ENCODE measurements at regions not wholly inside any gene's neighbourhood (a gene's known extent, or its start where the extent isn't known, plus 50 kb on each side); places are given as distances from the start of the nearest gene placed in this dataset.

DNA sequence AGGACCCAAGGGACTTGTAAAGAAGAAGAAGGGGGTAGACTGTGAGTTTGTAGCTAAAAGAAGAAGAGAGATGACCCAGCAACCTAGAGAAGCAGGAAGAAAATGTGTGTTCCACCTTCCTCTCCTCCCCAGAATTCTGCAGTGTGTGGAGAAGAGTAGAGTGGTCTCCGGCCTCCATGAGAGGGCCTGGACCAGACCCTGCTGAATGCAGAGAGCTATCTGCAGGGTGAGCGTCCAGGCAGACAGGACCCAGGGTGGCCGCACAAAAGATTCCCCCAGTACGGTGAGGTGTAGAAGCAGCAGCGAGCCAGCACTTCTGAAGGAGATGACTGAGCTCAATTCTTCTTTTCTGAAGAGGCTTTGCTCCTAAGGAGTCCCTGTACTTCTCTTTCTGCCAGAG lies 239.7 kb upstream of the ANKRD30A start:
- ATAC-seq (ENCODE audit: insufficient read depth, low FRiP score), result no peak
- Histone ChIP-seq H3K9me3 (ENCODE audit: control insufficient read depth in 4 of 4, insufficient read depth in 3 of 4, low read length in 3 of 4) (no peaks in the 10 kb centered on the region), H3K27me3 (ENCODE audit: control insufficient read depth in 3 of 3, insufficient read depth in 3 of 3, low read length in 2 of 3) (no peaks in the 10 kb centered on the region)

DNA sequence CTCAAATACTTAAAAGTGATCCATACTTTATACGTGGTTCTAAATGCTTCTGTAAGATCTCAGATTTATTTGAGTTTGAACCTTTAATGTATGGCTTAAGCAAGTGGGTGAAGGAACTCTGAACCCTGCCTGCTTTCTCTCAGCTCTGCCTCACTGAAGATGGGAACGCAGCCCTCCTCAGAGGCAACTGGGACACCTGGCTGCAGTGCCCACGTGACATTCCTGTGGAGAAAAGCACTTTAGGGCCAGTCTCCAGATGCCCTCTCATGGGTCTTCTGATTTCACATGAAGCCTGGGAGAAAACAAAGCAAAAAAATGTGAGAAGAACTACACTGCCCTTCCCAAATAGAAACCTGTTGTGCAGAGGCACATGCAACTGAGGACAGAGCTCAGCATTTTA lies 242.6 kb upstream of the ANKRD30A start:
- ATAC-seq (ENCODE audit: insufficient read depth, low FRiP score), result no peak
- TF ChIP-seq, protein P1, sequence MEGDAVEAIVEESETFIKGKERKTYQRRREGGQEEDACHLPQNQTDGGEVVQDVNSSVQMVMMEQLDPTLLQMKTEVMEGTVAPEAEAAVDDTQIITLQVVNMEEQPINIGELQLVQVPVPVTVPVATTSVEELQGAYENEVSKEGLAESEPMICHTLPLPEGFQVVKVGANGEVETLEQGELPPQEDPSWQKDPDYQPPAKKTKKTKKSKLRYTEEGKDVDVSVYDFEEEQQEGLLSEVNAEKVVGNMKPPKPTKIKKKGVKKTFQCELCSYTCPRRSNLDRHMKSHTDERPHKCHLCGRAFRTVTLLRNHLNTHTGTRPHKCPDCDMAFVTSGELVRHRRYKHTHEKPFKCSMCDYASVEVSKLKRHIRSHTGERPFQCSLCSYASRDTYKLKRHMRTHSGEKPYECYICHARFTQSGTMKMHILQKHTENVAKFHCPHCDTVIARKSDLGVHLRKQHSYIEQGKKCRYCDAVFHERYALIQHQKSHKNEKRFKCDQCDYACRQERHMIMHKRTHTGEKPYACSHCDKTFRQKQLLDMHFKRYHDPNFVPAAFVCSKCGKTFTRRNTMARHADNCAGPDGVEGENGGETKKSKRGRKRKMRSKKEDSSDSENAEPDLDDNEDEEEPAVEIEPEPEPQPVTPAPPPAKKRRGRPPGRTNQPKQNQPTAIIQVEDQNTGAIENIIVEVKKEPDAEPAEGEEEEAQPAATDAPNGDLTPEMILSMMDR (IDR thresholded peaks at IDR 0.05; ENCODE audit: control extremely low read depth, extremely low read depth), result no peak
- H3K4me3 ChIP-seq, result no peak overlapping the region
- H3K9ac ChIP-seq (ENCODE audit: insufficient read depth in 1 of 2, low read length in 2 of 2), result no peak overlapping the region
- H3K27me3 ChIP-seq (ENCODE audit: control insufficient read depth in 3 of 3, insufficient read depth in 3 of 3, low read length in 2 of 3), result peaks cover 0 to 1% (median 0%) of the 10 kb centered on the region in 3 donors
- H3K9me3 ChIP-seq (ENCODE audit: control insufficient read depth in 4 of 4, insufficient read depth in 3 of 4, low read length in 3 of 4), result no peaks in the 10 kb centered on the region
- no peak for DNase-seq
- H3K36me3 ChIP-seq (ENCODE audit: control insufficient read depth in 4 of 4, insufficient read depth in 4 of 4, low read length in 4 of 4), result no peaks in the 10 kb centered on the region
- no peaks in the 10 kb centered on the region for H3K4me1 ChIP-seq (ENCODE audit: control insufficient read depth in 5 of 5, insufficient read depth in 5 of 5, low read length in 5 of 5)
- WGBS, 2 donors, result 77 to 80% methylated on average over 3 of the region's 3 CpGs
- no peak overlapping the region for H3K27ac ChIP-seq (ENCODE audit: low read depth in 1 of 2, low read length in 1 of 2)

More for the DNA sequence above, 239.7 kb upstream of the ANKRD30A start:
- Histone ChIP-seq H3K4me1 (ENCODE audit: control insufficient read depth in 5 of 5, insufficient read depth in 5 of 5, low read length in 5 of 5) (no peaks in the 10 kb centered on the region), H3K27ac (ENCODE audit: low read depth in 1 of 2, low read length in 1 of 2) (no peak overlapping the region), H3K9ac (ENCODE audit: insufficient read depth in 1 of 2, low read length in 2 of 2) (no peak overlapping the region), H3K4me3 (no peak overlapping the region), H3K36me3 (ENCODE audit: control insufficient read depth in 4 of 4, insufficient read depth in 4 of 4, low read length in 4 of 4) (no peaks in the 10 kb centered on the region)
- 87 to 91% methylated on average over 5 of the region's 5 CpGs for WGBS, 2 donors
- DNase-seq, result no peak
- TF ChIP-seq, protein P1 (IDR thresholded peaks at IDR 0.05; ENCODE audit: control extremely low read depth, extremely low read depth), result no peak

DNA sequence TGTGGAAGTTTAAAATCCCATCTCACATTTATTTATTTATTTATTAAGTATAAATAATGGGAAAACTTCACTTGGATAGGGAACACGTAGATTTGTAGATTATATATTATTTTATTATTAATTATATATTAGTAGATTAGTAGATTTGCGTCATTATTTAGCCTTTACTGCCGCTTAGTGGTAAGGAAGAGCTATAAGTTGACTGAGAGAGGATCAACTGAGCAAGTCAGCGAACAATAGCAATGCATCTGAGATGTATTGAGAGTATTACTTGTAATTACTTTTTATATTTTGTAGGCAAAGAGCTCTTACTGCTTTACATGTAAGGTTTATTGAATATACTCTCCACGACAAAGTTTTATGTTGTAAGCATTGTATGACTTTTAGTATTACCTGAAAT lies 244.5 kb upstream of the ANKRD30A start:
- no peak overlapping the region for H3K27ac ChIP-seq (ENCODE audit: low read depth in 1 of 2, low read length in 1 of 2)
- no peaks in the 10 kb centered on the region for H3K36me3 ChIP-seq (ENCODE audit: control insufficient read depth in 4 of 4, insufficient read depth in 4 of 4, low read length in 4 of 4)
- no peaks in the 10 kb centered on the region for H3K4me1 ChIP-seq (ENCODE audit: control insufficient read depth in 5 of 5, insufficient read depth in 5 of 5, low read length in 5 of 5)
- no peak overlapping the region for H3K4me3 ChIP-seq
- peak in 2 of 3 donors; percentile 37 to 43 for DNase-seq
- TF ChIP-seq, protein P1 (IDR thresholded peaks at IDR 0.05; ENCODE audit: control extremely low read depth, extremely low read depth), result peak; percentile 3
- peaks cover 0 to 4% (median 0%) of the 10 kb centered on the region in 3 donors for H3K27me3 ChIP-seq (ENCODE audit: control insufficient read depth in 3 of 3, insufficient read depth in 3 of 3, low read length in 2 of 3)
- no peak overlapping the region for H3K9ac ChIP-seq (ENCODE audit: insufficient read depth in 1 of 2, low read length in 2 of 2)
- WGBS, 2 donors, result 8 to 12% methylated on average over 5 of the region's 5 CpGs
- no peaks in the 10 kb centered on the region for H3K9me3 ChIP-seq (ENCODE audit: control insufficient read depth in 4 of 4, insufficient read depth in 3 of 4, low read length in 3 of 4)
- no peak for ATAC-seq (ENCODE audit: insufficient read depth, low FRiP score)

DNA sequence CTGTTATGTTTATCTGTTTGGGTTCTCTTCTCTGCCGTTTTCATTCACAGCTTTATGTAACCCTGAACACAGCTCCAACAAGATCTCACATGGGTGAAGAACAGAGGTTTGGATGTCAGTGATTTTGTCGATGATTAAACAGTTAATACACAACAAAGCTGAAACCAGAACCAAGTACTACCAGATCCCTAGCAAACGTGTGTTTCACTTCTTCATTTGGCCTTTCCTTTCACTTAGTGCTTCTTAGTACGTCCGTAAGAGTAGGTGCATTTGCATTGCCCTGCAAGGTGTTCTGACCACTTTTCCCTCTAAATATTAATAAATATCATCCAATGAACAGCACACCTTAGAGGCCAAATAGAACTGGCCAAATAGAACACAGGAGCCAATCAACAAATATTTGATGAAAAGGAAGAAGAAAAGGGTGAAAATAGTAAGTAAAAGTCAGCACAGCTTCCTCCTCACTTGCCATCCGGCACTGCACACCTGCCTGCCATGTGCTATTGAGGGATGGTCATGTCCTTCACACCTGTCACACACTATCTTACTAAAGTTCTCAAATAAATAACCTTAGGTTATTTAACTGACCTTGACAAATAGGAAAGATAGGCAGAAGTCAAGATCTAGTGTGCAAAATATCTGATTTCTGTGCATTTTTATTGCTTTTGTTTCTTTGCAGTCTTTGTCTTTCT lies 252.6 kb upstream of the ANKRD30A start:
- no peak overlapping the region for H3K4me3 ChIP-seq
- H3K4me1 ChIP-seq (ENCODE audit: control insufficient read depth in 5 of 5, insufficient read depth in 5 of 5, low read length in 5 of 5), result no peaks in the 10 kb centered on the region
- no peak for DNase-seq
- H3K36me3 ChIP-seq (ENCODE audit: control insufficient read depth in 4 of 4, insufficient read depth in 4 of 4, low read length in 4 of 4), result no peaks in the 10 kb centered on the region
- H3K9ac ChIP-seq (ENCODE audit: insufficient read depth in 1 of 2, low read length in 2 of 2), result no peak overlapping the region
- H3K27me3 ChIP-seq (ENCODE audit: control insufficient read depth in 3 of 3, insufficient read depth in 3 of 3, low read length in 2 of 3), result peaks cover 0 to 4% (median 0%) of the 10 kb centered on the region in 3 donors
- no peaks in the 10 kb centered on the region for H3K9me3 ChIP-seq (ENCODE audit: control insufficient read depth in 4 of 4, insufficient read depth in 3 of 4, low read length in 3 of 4)
- TF ChIP-seq, protein P1 (IDR thresholded peaks at IDR 0.05; ENCODE audit: control extremely low read depth, extremely low read depth), result no peak
- no peak overlapping the region for H3K27ac ChIP-seq (ENCODE audit: low read depth in 1 of 2, low read length in 1 of 2)
- WGBS, 2 donors, result 66 to 72% methylated on average over 6 of the region's 6 CpGs
- no peak for ATAC-seq (ENCODE audit: insufficient read depth, low FRiP score)
